DOHH2 (cell line): ENCODE measurements at regions not wholly inside any gene's neighbourhood (a gene's known extent, or its start where the extent isn't known, plus 50 kb on each side); places are given as distances from the start of the nearest gene placed in this dataset.

Experiments used
- H3F3A ChIP-seq: fragments of 200-600 bp; sonication (generic), shearing (Covaris generic); 2 replicates; pipeline ENCODE4 v1.6.0; 2016; ENCODE audit warnings: antibody characterized with exemption, mild to moderate bottlenecking; ENCODE audit not compliant: control insufficient read depth, insufficient read depth
- H3K27ac ChIP-seq: fragments of 200-600 bp; sonication (generic); 2 replicates; pipeline ENCODE4 v1.5.1; 2014; ENCODE audit warnings: low read depth, mild to moderate bottlenecking, low read length, moderate library complexity
- H3K27me3 ChIP-seq: fragments of 200-600 bp; sonication (generic); 2 replicates; pipeline ENCODE4 v1.6.1; 2014; ENCODE audit warnings: mild to moderate bottlenecking, low read length, mixed read lengths; ENCODE audit not compliant: control insufficient read depth
- H3K36me3 ChIP-seq: fragments of 200-600 bp; sonication (generic); 2 replicates; pipeline ENCODE4 v1.6.1; 2014; ENCODE audit warnings: mild to moderate bottlenecking, low read length, moderate library complexity, mixed read lengths; ENCODE audit not compliant: control insufficient read depth
- H3K4me1 ChIP-seq: fragments of 200-600 bp; sonication (generic); 2 replicates; pipeline ENCODE4 v1.6.1; 2014; ENCODE audit warnings: mild to moderate bottlenecking, low read length, mixed read lengths; ENCODE audit not compliant: control insufficient read depth
- H3K4me2 ChIP-seq: fragments of 200-600 bp; sonication (generic); 2 replicates; pipeline ENCODE4 v1.6.0; 2014; ENCODE audit warnings: mild to moderate bottlenecking, low read length, moderate library complexity
- H3K4me3 ChIP-seq: fragments of 200-600 bp; sonication (generic); 2 replicates; pipeline ENCODE4 v1.5.1; 2014; ENCODE audit warnings: mild to moderate bottlenecking, low read length, mixed read lengths
- H3K79me2 ChIP-seq: fragments of 200-600 bp; sonication (generic); 2 replicates; pipeline ENCODE4 v1.6.1; 2014; ENCODE audit warnings: mild to moderate bottlenecking, low read length, mixed read lengths; ENCODE audit not compliant: control insufficient read depth
- H3K9me2 ChIP-seq: fragments of 200-600 bp; sonication (generic); replicated peaks from 2 replicates; pipeline ENCODE4 v1.6.1; 2014; ENCODE audit warnings: mild to moderate bottlenecking, low read length, mixed read lengths; ENCODE audit not compliant: control insufficient read depth
- H3K9me3 ChIP-seq: fragments of 200-600 bp; sonication (generic); 2 replicates; pipeline ENCODE4 v1.6.1; 2014; ENCODE audit warnings: antibody characterized with exemption, low read length, mixed read lengths; ENCODE audit not compliant: control insufficient read depth, insufficient read depth
- H4K20me1 ChIP-seq: fragments of 200-600 bp; sonication (generic); 2 replicates; pipeline ENCODE4 v1.6.0; 2014; ENCODE audit warnings: low read depth, mild to moderate bottlenecking, antibody characterized with exemption, low read length, moderate library complexity; ENCODE audit not compliant: control insufficient read depth, insufficient read depth
- EZH2phosphoT487 ChIP-seq: fragments of 200-600 bp; sonication (generic); IDR thresholded peaks from 2 replicates; pipeline ENCODE4 v1.6.1; 2017; ENCODE audit warnings: borderline replicate concordance, mild to moderate bottlenecking, antibody characterized with exemption, low read length, moderate library complexity, mixed read lengths
- TF ChIP-seq, protein P1 (sequence below): fragments of 200-600 bp; sonication (generic); IDR thresholded peaks from one replicate; pipeline ENCODE4 v1.5.1; 2014; ENCODE audit warnings: antibody characterized with exemption, mild to moderate bottlenecking, low read depth, low read length; ENCODE audit not compliant: poor library complexity, severe bottlenecking

DNA sequence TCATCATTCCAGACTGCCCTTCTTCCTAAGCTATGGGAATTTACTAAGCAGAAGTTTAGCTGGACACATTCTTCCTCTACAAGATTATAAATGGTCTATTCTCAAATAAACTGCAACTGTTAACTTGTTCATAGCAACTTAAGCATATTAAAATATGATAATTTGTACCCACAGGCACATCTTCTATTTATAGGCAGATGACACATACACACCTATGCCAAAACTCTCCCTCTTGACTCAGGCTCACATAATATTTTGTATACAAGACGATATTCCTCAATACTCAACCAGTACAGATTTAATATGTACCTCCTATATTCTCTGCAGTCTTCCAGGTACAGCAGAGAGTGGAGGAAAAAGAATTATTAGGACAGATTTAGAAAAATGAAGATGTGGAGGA lies 232.7 kb upstream of the KIAA1217 start:
- Histone ChIP-seq H3K36me3 (no peaks in the 10 kb centered on the region), H3K4me3 (no peak overlapping the region), H3K9me2 (no peaks in the 10 kb centered on the region), H3K27me3 (peaks cover 3% of the 10 kb centered on the region; the same call in 1 of the 2 replicates), H3K27ac (no peak overlapping the region), H4K20me1 (no peaks in the 10 kb centered on the region), H3F3A (no peaks in the 10 kb centered on the region), H3K9me3 (no peaks in the 10 kb centered on the region), H3K4me1 (peaks cover 7% of the 10 kb centered on the region), H3K79me2 (no peaks in the 10 kb centered on the region), H3K4me2 (no peak overlapping the region)
- TF ChIP-seq, protein P1, sequence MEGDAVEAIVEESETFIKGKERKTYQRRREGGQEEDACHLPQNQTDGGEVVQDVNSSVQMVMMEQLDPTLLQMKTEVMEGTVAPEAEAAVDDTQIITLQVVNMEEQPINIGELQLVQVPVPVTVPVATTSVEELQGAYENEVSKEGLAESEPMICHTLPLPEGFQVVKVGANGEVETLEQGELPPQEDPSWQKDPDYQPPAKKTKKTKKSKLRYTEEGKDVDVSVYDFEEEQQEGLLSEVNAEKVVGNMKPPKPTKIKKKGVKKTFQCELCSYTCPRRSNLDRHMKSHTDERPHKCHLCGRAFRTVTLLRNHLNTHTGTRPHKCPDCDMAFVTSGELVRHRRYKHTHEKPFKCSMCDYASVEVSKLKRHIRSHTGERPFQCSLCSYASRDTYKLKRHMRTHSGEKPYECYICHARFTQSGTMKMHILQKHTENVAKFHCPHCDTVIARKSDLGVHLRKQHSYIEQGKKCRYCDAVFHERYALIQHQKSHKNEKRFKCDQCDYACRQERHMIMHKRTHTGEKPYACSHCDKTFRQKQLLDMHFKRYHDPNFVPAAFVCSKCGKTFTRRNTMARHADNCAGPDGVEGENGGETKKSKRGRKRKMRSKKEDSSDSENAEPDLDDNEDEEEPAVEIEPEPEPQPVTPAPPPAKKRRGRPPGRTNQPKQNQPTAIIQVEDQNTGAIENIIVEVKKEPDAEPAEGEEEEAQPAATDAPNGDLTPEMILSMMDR: no peak
- no peak for TF ChIP-seq EZH2phosphoT487

DNA sequence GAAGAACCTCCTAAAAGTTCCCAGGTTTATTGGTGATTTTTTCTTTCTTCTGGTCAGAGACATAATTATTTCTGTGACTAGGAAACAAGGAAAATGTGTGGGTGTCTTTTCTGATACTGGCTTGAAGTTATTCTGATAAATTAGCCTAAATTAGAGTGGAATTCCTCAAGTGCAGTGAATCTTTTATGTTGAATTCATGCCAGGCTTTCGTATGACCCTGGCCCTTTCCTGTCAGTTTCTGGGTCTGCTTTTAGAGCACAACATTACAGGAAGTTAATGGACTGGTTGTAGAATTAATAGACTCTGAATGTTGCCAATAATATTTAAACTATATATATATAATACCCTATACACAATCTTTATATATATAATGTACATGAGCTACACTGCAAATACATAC lies 230.6 kb upstream of the KIAA1217 start:
- Histone ChIP-seq H3K9me3 (no peaks in the 10 kb centered on the region), H3K27me3 (peaks cover 3% of the 10 kb centered on the region; the same call in 1 of the 2 replicates), H3K36me3 (no peaks in the 10 kb centered on the region), H3F3A (no peaks in the 10 kb centered on the region), H3K27ac (no peak overlapping the region), H3K4me3 (no peak overlapping the region), H3K4me2 (no peak overlapping the region), H3K9me2 (no peaks in the 10 kb centered on the region), H3K4me1 (peaks cover 7% of the 10 kb centered on the region), H3K79me2 (no peaks in the 10 kb centered on the region), H4K20me1 (no peaks in the 10 kb centered on the region)
- no peak for TF ChIP-seq EZH2phosphoT487
- TF ChIP-seq, protein P1: no peak

DNA sequence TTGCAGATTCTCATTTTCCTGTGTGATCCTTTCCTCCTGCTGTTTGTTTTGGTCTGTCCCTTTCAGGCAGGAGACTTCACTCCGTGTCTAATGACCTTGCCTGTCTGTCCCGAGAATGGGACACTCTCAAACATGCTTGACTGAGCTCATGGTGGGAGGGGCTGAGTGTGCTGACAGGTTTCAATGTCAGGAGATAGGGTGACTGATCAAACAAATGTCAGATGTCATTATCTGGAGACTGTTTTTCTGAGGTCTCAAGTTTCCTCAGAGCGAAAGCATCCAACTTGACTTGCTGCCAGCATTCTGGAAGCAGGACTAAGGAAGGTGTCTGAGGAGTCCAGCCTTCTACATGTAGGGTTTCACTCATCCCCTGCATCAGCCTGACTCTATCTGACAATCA lies 228.8 kb upstream of the KIAA1217 start:
- H3F3A ChIP-seq: no peaks in the 10 kb centered on the region
- TF ChIP-seq EZH2phosphoT487: no peak
- TF ChIP-seq, protein P1: no peak
- H4K20me1 ChIP-seq: no peaks in the 10 kb centered on the region
- H3K27ac ChIP-seq: no peak overlapping the region
- H3K4me3 ChIP-seq: no peak overlapping the region
- no peaks in the 10 kb centered on the region for H3K9me2 ChIP-seq
- H3K4me1 ChIP-seq: peaks cover 7% of the 10 kb centered on the region
- no peak overlapping the region for H3K4me2 ChIP-seq
- H3K27me3 ChIP-seq: peaks cover 3% of the 10 kb centered on the region; the same call in 1 of the 2 replicates
- H3K79me2 ChIP-seq: no peaks in the 10 kb centered on the region
- H3K36me3 ChIP-seq: no peaks in the 10 kb centered on the region
- H3K9me3 ChIP-seq: no peaks in the 10 kb centered on the region
